DOHH2 (cell line): ENCODE measurements at regions not wholly inside any gene's neighbourhood (a gene's known extent, or its start where the extent isn't known, plus 50 kb on each side); places are given as distances from the start of the nearest gene placed in this dataset.

Source experiments
- H3F3A ChIP-seq: fragments of 200-600 bp; sonication (generic), shearing (Covaris generic); 2 replicates; pipeline ENCODE4 v1.6.0; 2016; ENCODE audit warnings: antibody characterized with exemption, mild to moderate bottlenecking; ENCODE audit not compliant: control insufficient read depth, insufficient read depth
- H3K27ac ChIP-seq: fragments of 200-600 bp; sonication (generic); 2 replicates; pipeline ENCODE4 v1.5.1; 2014; ENCODE audit warnings: low read depth, mild to moderate bottlenecking, low read length, moderate library complexity
- H3K27me3 ChIP-seq: fragments of 200-600 bp; sonication (generic); 2 replicates; pipeline ENCODE4 v1.6.1; 2014; ENCODE audit warnings: mild to moderate bottlenecking, low read length, mixed read lengths; ENCODE audit not compliant: control insufficient read depth
- H3K36me3 ChIP-seq: fragments of 200-600 bp; sonication (generic); 2 replicates; pipeline ENCODE4 v1.6.1; 2014; ENCODE audit warnings: mild to moderate bottlenecking, low read length, moderate library complexity, mixed read lengths; ENCODE audit not compliant: control insufficient read depth
- H3K4me1 ChIP-seq: fragments of 200-600 bp; sonication (generic); 2 replicates; pipeline ENCODE4 v1.6.1; 2014; ENCODE audit warnings: mild to moderate bottlenecking, low read length, mixed read lengths; ENCODE audit not compliant: control insufficient read depth
- H3K4me2 ChIP-seq: fragments of 200-600 bp; sonication (generic); 2 replicates; pipeline ENCODE4 v1.6.0; 2014; ENCODE audit warnings: mild to moderate bottlenecking, low read length, moderate library complexity
- H3K4me3 ChIP-seq: fragments of 200-600 bp; sonication (generic); 2 replicates; pipeline ENCODE4 v1.5.1; 2014; ENCODE audit warnings: mild to moderate bottlenecking, low read length, mixed read lengths
- H3K79me2 ChIP-seq: fragments of 200-600 bp; sonication (generic); 2 replicates; pipeline ENCODE4 v1.6.1; 2014; ENCODE audit warnings: mild to moderate bottlenecking, low read length, mixed read lengths; ENCODE audit not compliant: control insufficient read depth
- H3K9me2 ChIP-seq: fragments of 200-600 bp; sonication (generic); replicated peaks from 2 replicates; pipeline ENCODE4 v1.6.1; 2014; ENCODE audit warnings: mild to moderate bottlenecking, low read length, mixed read lengths; ENCODE audit not compliant: control insufficient read depth
- H3K9me3 ChIP-seq: fragments of 200-600 bp; sonication (generic); 2 replicates; pipeline ENCODE4 v1.6.1; 2014; ENCODE audit warnings: antibody characterized with exemption, low read length, mixed read lengths; ENCODE audit not compliant: control insufficient read depth, insufficient read depth
- H4K20me1 ChIP-seq: fragments of 200-600 bp; sonication (generic); 2 replicates; pipeline ENCODE4 v1.6.0; 2014; ENCODE audit warnings: low read depth, mild to moderate bottlenecking, antibody characterized with exemption, low read length, moderate library complexity; ENCODE audit not compliant: control insufficient read depth, insufficient read depth
- CTCF ChIP-seq: fragments of 200-600 bp; sonication (generic); IDR thresholded peaks from one replicate; pipeline ENCODE4 v1.5.1; 2014; ENCODE audit warnings: antibody characterized with exemption, mild to moderate bottlenecking, low read depth, low read length; ENCODE audit not compliant: poor library complexity, severe bottlenecking
- EZH2phosphoT487 ChIP-seq: fragments of 200-600 bp; sonication (generic); IDR thresholded peaks from 2 replicates; pipeline ENCODE4 v1.6.1; 2017; ENCODE audit warnings: borderline replicate concordance, mild to moderate bottlenecking, antibody characterized with exemption, low read length, moderate library complexity, mixed read lengths

- Histone ChIP-seq H3K4me2 (no peak overlapping the region), H3K36me3 (no peaks in the 10 kb centered on the region), H4K20me1 (no peaks in the 10 kb centered on the region), H3K4me3 (no peak overlapping the region), H3F3A (no peaks in the 10 kb centered on the region), H3K4me1 (no peaks in the 10 kb centered on the region), H3K9me3 (no peaks in the 10 kb centered on the region), H3K79me2 (no peaks in the 10 kb centered on the region), H3K27ac (no peak overlapping the region), H3K27me3 (no peaks in the 10 kb centered on the region), H3K9me2 (no peaks in the 10 kb centered on the region)
- TF ChIP-seq EZH2phosphoT487 (no peak), CTCF (no peak)
Observed at GRCh38 chr2:41597680-41598079, 450.1 kb upstream of the PKDCC start.

GRCh38 chr2:41598161-41598894, 449.5 kb upstream of the PKDCC start:
- no peaks in the 10 kb centered on the region for H3K9me2 ChIP-seq
- H3K9me3 ChIP-seq: no peaks in the 10 kb centered on the region
- no peak overlapping the region for H3K4me3 ChIP-seq
- H3K27me3 ChIP-seq: no peaks in the 10 kb centered on the region
- no peak overlapping the region for H3K4me2 ChIP-seq
- no peaks in the 10 kb centered on the region for H3K4me1 ChIP-seq
- H3F3A ChIP-seq: no peaks in the 10 kb centered on the region
- TF ChIP-seq EZH2phosphoT487 (no peak), CTCF (no peak)
- H3K79me2 ChIP-seq: no peaks in the 10 kb centered on the region
- no peaks in the 10 kb centered on the region for H4K20me1 ChIP-seq
- H3K36me3 ChIP-seq: no peaks in the 10 kb centered on the region
- no peak overlapping the region for H3K27ac ChIP-seq

DNA sequence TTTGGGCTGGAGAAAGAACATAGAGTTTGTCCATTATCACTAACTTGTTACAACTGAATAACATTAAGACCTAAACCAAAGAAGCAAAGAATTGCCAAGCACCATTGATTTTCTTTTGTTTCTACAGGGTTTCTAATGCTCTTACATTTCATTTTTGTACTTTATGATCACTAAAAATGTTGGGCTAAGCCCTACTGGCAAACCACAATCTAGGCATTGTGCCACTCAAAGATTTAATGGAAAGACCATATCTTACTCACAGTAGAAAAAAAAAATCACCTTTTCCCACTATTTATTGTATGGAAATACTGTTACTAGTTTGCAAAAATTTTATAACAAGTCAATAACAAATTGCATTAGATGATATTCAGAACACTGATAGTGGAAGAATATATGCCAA, 447.4 kb upstream of the PKDCC start:
- no peak overlapping the region for H3K4me3 ChIP-seq
- no peaks in the 10 kb centered on the region for H3K36me3 ChIP-seq
- H3K9me3 ChIP-seq: no peaks in the 10 kb centered on the region
- H3K27me3 ChIP-seq: no peaks in the 10 kb centered on the region
- H3K27ac ChIP-seq: no peak overlapping the region
- H3K9me2 ChIP-seq: no peaks in the 10 kb centered on the region
- TF ChIP-seq EZH2phosphoT487 (no peak), CTCF (no peak)
- no peaks in the 10 kb centered on the region for H3K4me1 ChIP-seq
- H4K20me1 ChIP-seq: no peaks in the 10 kb centered on the region
- no peak overlapping the region for H3K4me2 ChIP-seq
- no peaks in the 10 kb centered on the region for H3F3A ChIP-seq
- H3K79me2 ChIP-seq: no peaks in the 10 kb centered on the region
